A549 (cell line): ENCODE measurements at regions not wholly inside any gene's neighbourhood (a gene's known extent, or its start where the extent isn't known, plus 50 kb on each side); places are given as distances from the start of the nearest gene placed in this dataset.

Experiments
- ATAC-seq, 2 experiments: fragments of 200-7000 bp in 1 of 2; fragments of >200 bp in 1 of 2; cut with Nextera tagmentation in 1 of 2; cut with Tn5 transposase in 1 of 2; 3 replicates each; pipeline versions ENCODE4 v1.8.0 to v1.9.1; 2018 to 2020; ENCODE audit warnings: mild to moderate bottlenecking in 1 of 2, moderate library complexity in 1 of 2
- CTCF ChIA-PET: fragments of 300-600 bp; sonication (Branson Sonifier 250); formaldehyde crosslinking; extraction: SDS; loops from one replicate; lab custom pipeline; 2021; ENCODE audit warnings: antibody characterized with exemption, inconsistent platforms; lab: Yijun Ruan, JAX
- POLR2A ChIA-PET: fragments of 350-600 bp; formaldehyde crosslinking; extraction: SDS; loops from one replicate; lab custom pipeline; 2021; ENCODE audit warnings: antibody characterized with exemption, inconsistent platforms; lab: Yijun Ruan, JAX
- DNase-seq, 2 experiments: peaks; one replicate each; pipeline versions ENCODE4 v3.0.0 to v3.0.0-alpha.2; 2011 to 2016; ENCODE audit warnings: low read depth in 1 of 2, low spot score in 1 of 2
- FAIRE-seq: peaks from 2 replicates; lab custom pipeline; 2011; peaks lifted over from hg19 to GRCh38; lab: Jason Lieb, UNC
- H3K27ac ChIP-seq, 2 experiments: fragments of >200 bp; sonication (Bioruptor Twin); formaldehyde crosslinking; 3 replicates each; pipeline ENCODE4 v1.5.1; 2016 to 2017
- H3K4me1 ChIP-seq: fragments of >200 bp; sonication (Bioruptor Twin); formaldehyde crosslinking; 3 replicates; pipeline ENCODE4 v1.6.1; 2016
- H3K4me2 ChIP-seq: fragments of >200 bp; sonication (Bioruptor Twin); formaldehyde crosslinking; 3 replicates; pipeline ENCODE4 v1.6.1; 2016
- H3K4me3 ChIP-seq: fragments of >200 bp; sonication (Bioruptor Twin); formaldehyde crosslinking; 3 replicates; pipeline ENCODE4 v1.5.1; 2016
- H3K9me3 ChIP-seq: fragments of >200 bp; sonication (Bioruptor Twin); formaldehyde crosslinking; 3 replicates; pipeline ENCODE4 v1.6.1; 2016
- ATOH8 ChIP-seq: fragments of 250-450 bp; sonication (Bioruptor Pico); IDR thresholded peaks from 2 replicates; pipeline ENCODE4 v1.5.0; 2020; ENCODE audit warnings: low read depth, mild to moderate bottlenecking, moderate library complexity
- BHLHE40 ChIP-seq: IDR thresholded peaks from 2 replicates; pipeline ENCODE4 v1.6.1; 2012; ENCODE audit warnings: low read depth, low read length, inconsistent platforms
- CBX2 ChIP-seq: fragments of 200-600 bp; sonication (generic); IDR thresholded peaks from 2 replicates; pipeline ENCODE4 v1.6.1; 2016; ENCODE audit warnings: low read depth, mild to moderate bottlenecking, borderline replicate concordance
- CBX8 ChIP-seq: fragments of 200-600 bp; sonication (generic); IDR thresholded peaks from 2 replicates; pipeline ENCODE4 v1.6.1; 2016
- CHD4 ChIP-seq: fragments of 200-600 bp; sonication (generic); IDR thresholded peaks from 2 replicates; pipeline ENCODE4 v1.6.1; 2016; ENCODE audit warnings: antibody characterized with exemption, mild to moderate bottlenecking, borderline replicate concordance
- CTCF ChIP-seq: fragments of >200 bp; sonication (Bioruptor Twin); formaldehyde crosslinking; IDR thresholded peaks from 3 replicates; pipeline ENCODE4 v1.5.1; 2016
- E2F6 ChIP-seq: IDR thresholded peaks from 2 replicates; pipeline ENCODE4 v1.6.1; 2012; ENCODE audit warnings: low read depth, borderline replicate concordance
- EHF ChIP-seq: fragments of 250-450 bp; sonication (Bioruptor Pico); IDR thresholded peaks from 2 replicates; pipeline ENCODE4 v1.5.0; 2020; ENCODE audit warnings: mild to moderate bottlenecking
- ELK1 ChIP-seq: fragments of 150-350 bp; IDR thresholded peaks from 2 replicates; pipeline ENCODE4 v1.6.1; 2014; ENCODE audit warnings: low read depth, mild to moderate bottlenecking, low read length
- GATA3 ChIP-seq: IDR thresholded peaks from 2 replicates; pipeline ENCODE4 v1.6.1; 2012; ENCODE audit warnings: borderline replicate concordance
- HDAC2 ChIP-seq: fragments of 200-600 bp; sonication (generic); IDR thresholded peaks from 2 replicates; pipeline ENCODE4 v1.6.1; 2016
- HEYL ChIP-seq: fragments of 250-450 bp; sonication (Bioruptor Pico); IDR thresholded peaks from 2 replicates; pipeline ENCODE4 v1.8.0; 2021; ENCODE audit warnings: mild to moderate bottlenecking, moderate library complexity
- HOXB13 ChIP-seq: fragments of 250-450 bp; sonication (Bioruptor Pico); IDR thresholded peaks from 2 replicates; pipeline ENCODE4 v1.5.0; 2020; ENCODE audit warnings: low read depth, mild to moderate bottlenecking, moderate library complexity
- HOXB5 ChIP-seq: fragments of 250-450 bp; sonication (Bioruptor Pico); IDR thresholded peaks from 2 replicates; pipeline ENCODE4 v1.5.0; 2020; ENCODE audit warnings: mild to moderate bottlenecking, moderate library complexity
- JUN ChIP-seq, 2 experiments: fragments of >200 bp; sonication (Bioruptor Twin); formaldehyde crosslinking; IDR thresholded peaks; 2 replicates in 1 of 2; 3 replicates in 1 of 2; pipeline ENCODE4 v1.6.1; 2016 to 2017
- KDM1A ChIP-seq: fragments of 200-600 bp; sonication (generic); IDR thresholded peaks from 2 replicates; pipeline ENCODE4 v1.6.1; 2016; ENCODE audit warnings: low read depth, mild to moderate bottlenecking
- MYC ChIP-seq: IDR thresholded peaks from 2 replicates; pipeline ENCODE4 v1.6.1; 2012; ENCODE audit warnings: mild to moderate bottlenecking, inconsistent platforms, low read length, improper control_type of control experiment, borderline replicate concordance
- NFE2L2 ChIP-seq: fragments of 150-350 bp; conservative IDR thresholded peaks from 2 replicates; pipeline ENCODE4 v1.6.1; 2014; ENCODE audit warnings: low read length
- NPAS2 ChIP-seq: fragments of 250-450 bp; sonication (Bioruptor Pico); IDR thresholded peaks from 2 replicates; pipeline ENCODE4 v1.8.0; 2022; ENCODE audit warnings: mild to moderate bottlenecking, moderate library complexity, borderline replicate concordance
- PBX3 ChIP-seq: IDR thresholded peaks from 2 replicates; pipeline ENCODE4 v1.6.1; 2012
- PHF8 ChIP-seq: fragments of 200-600 bp; sonication (generic); IDR thresholded peaks from 2 replicates; pipeline ENCODE4 v1.6.1; 2016; ENCODE audit warnings: low read depth, mild to moderate bottlenecking, antibody characterized with exemption, moderate library complexity, borderline replicate concordance
- POLR2A ChIP-seq: IDR thresholded peaks from 2 replicates; pipeline ENCODE4 v1.6.1; 2012; ENCODE audit warnings: mild to moderate bottlenecking, low read length
- POLR2AphosphoS2 ChIP-seq: conservative IDR thresholded peaks from 2 replicates; pipeline ENCODE4 v1.6.1; 2012; ENCODE audit warnings: low read length, improper control_type of control experiment, inconsistent platforms
- RAD21 ChIP-seq, 2 experiments: fragments of >200 bp in 1 of 2; sonication (Bioruptor Twin) in 1 of 2; formaldehyde crosslinking in 1 of 2; IDR thresholded peaks in 1 of 2; conservative IDR thresholded peaks in 1 of 2; 2 replicates in 1 of 2; 3 replicates in 1 of 2; pipeline ENCODE4 v1.6.1; 2012 to 2018; ENCODE audit warnings: inconsistent platforms in 1 of 2
- RARB ChIP-seq: fragments of 250-450 bp; sonication (Bioruptor Pico); IDR thresholded peaks from 2 replicates; pipeline ENCODE4 v1.8.0; 2021; ENCODE audit warnings: mild to moderate bottlenecking, moderate library complexity
- RFX5 ChIP-seq: fragments of 450-650 bp; IDR thresholded peaks from 2 replicates; pipeline ENCODE4 v1.7.1; 2014; ENCODE audit warnings: antibody characterized with exemption, mild to moderate bottlenecking, moderate library complexity
- RNF2 ChIP-seq: fragments of 200-600 bp; sonication (generic); IDR thresholded peaks from 2 replicates; pipeline ENCODE4 v1.6.1; 2016; ENCODE audit warnings: low read depth, mild to moderate bottlenecking, antibody characterized with exemption, moderate library complexity, borderline replicate concordance
- TFCP2L1 ChIP-seq: fragments of 250-450 bp; sonication (Bioruptor Pico); IDR thresholded peaks from 2 replicates; pipeline ENCODE4 v1.5.0; 2021; ENCODE audit warnings: mild to moderate bottlenecking
- USF2 ChIP-seq: fragments of 450-650 bp; IDR thresholded peaks from 2 replicates; pipeline ENCODE4 v1.6.1; 2014; ENCODE audit warnings: antibody characterized with exemption
- ZC3H11A ChIP-seq: fragments of 450-650 bp; IDR thresholded peaks from 2 replicates; pipeline ENCODE4 v1.6.1; 2014; ENCODE audit warnings: antibody characterized with exemption, mild to moderate bottlenecking
- ZFP36 ChIP-seq: fragments of 450-650 bp; IDR thresholded peaks from 2 replicates; pipeline ENCODE4 v1.6.1; 2014; ENCODE audit warnings: borderline replicate concordance; ENCODE audit not compliant: partially characterized antibody
- ZNF302 ChIP-seq: fragments of 250-450 bp; sonication (Bioruptor Pico); IDR thresholded peaks from 2 replicates; pipeline ENCODE4 v1.9.0; 2021; ENCODE audit warnings: inconsistent platforms, mild to moderate bottlenecking, moderate library complexity
- WGBS: methylation state at CpG from one replicate; pipeline ENCODE4 v1.1.6; 2017; ENCODE audit errors: missing lambda C conversion rate; 5-methylcytosine and 5-hydroxymethylcytosine counted together

GRCh38 chr3:177750436-177750835 lies 553.2 kb upstream of the TBL1XR1 start:
- Histone ChIP-seq H3K4me2 (no peak overlapping the region), H3K27ac (no peak overlapping the region), H3K4me3 (no peak overlapping the region), H3K9me3 (no peaks in the 10 kb centered on the region), H3K4me1 (no peaks in the 10 kb centered on the region)
- POLR2A ChIA-PET, result no interaction called here
- WGBS, result 70% methylated on average over 1 of the region's 1 CpG
- no peak for FAIRE-seq
- CTCF ChIA-PET, result no interaction called here
- ATAC-seq, result no peak
- no peak for DNase-seq
- TF ChIP-seq NFE2L2, result no peak
- no peak for TF ChIP-seq ZFP36
- no peak for TF ChIP-seq RFX5
- no peak for TF ChIP-seq CBX2
- TF ChIP-seq EHF (CRISPR knock-in tag), result no peak
- TF ChIP-seq CTCF, result no peak
- TF ChIP-seq CBX8, result no peak
- TF ChIP-seq JUN (IDR thresholded peaks at IDR 0.05), result no peak
- TF ChIP-seq HOXB5 (CRISPR knock-in tag), result no peak
- TF ChIP-seq, all 56 proteins: peak for 0

GRCh38 chr3:177751770-177752169 lies 554.5 kb upstream of the TBL1XR1 start:
- no peak for TF ChIP-seq ZNF302 (CRISPR knock-in tag)
- no peak for TF ChIP-seq RNF2
- no peak for TF ChIP-seq PHF8
- TF ChIP-seq HOXB13, result no peak
- TF ChIP-seq HDAC2, result no peak
- TF ChIP-seq POLR2AphosphoS2, result no peak
- no peak for TF ChIP-seq MYC
- no peak for TF ChIP-seq RAD21 (conservative IDR thresholded peaks at IDR 0.05 in 1 of 2, IDR thresholded peaks at IDR 0.05 in 1 of 2)
- TF ChIP-seq GATA3, result no peak
- TF ChIP-seq NPAS2 (CRISPR knock-in tag), result no peak
- WGBS, result 69% methylated on average over 3 of the region's 4 CpGs
- no peak for ATAC-seq
- Histone ChIP-seq H3K27ac (no peak overlapping the region), H3K4me2 (no peak overlapping the region), H3K9me3 (no peaks in the 10 kb centered on the region), H3K4me3 (no peak overlapping the region), H3K4me1 (no peaks in the 10 kb centered on the region)
- POLR2A ChIA-PET, result no interaction called here
- CTCF ChIA-PET, result no interaction called here
- DNase-seq, result no peak
- FAIRE-seq, result no peak

GRCh38 chr3:177752831-177753230 lies 555.5 kb upstream of the TBL1XR1 start:
- 86% methylated on average over 3 of the region's 3 CpGs for WGBS
- DNase-seq (no peak), ATAC-seq (no peak), FAIRE-seq (no peak)
- no peak overlapping the region for H3K4me2 ChIP-seq
- POLR2A ChIA-PET, result no interaction called here
- no peaks in the 10 kb centered on the region for H3K4me1 ChIP-seq
- no peak overlapping the region for H3K4me3 ChIP-seq
- peaks cover 2% of the 10 kb centered on the region; the same call in 1 of the 3 replicates for H3K9me3 ChIP-seq
- CTCF ChIA-PET, result no interaction called here
- no peak overlapping the region for H3K27ac ChIP-seq
- TF ChIP-seq CBX8, result no peak
- no peak for TF ChIP-seq HDAC2
- TF ChIP-seq NFE2L2, result no peak
- no peak for TF ChIP-seq PBX3
- TF ChIP-seq E2F6, result no peak
- TF ChIP-seq KDM1A, result no peak
- no peak for TF ChIP-seq RARB (CRISPR knock-in tag)
- TF ChIP-seq ELK1, result no peak
- no peak for TF ChIP-seq POLR2A
- TF ChIP-seq HOXB13, result no peak
- TF ChIP-seq HEYL, result no peak
- no peak for TF ChIP-seq CHD4
- TF ChIP-seq BHLHE40, result no peak
- no peak for TF ChIP-seq USF2
- no peak for TF ChIP-seq TFCP2L1 (CRISPR knock-in tag)
- TF ChIP-seq ATOH8, result no peak
- TF ChIP-seq ZC3H11A, result no peak
